GM10266 (cell line): ENCODE measurements at regions not wholly inside any gene's neighbourhood (a gene's known extent, or its start where the extent isn't known, plus 50 kb on each side); places are given as distances from the start of the nearest gene placed in this dataset.

Experiments
- DNase-seq: peaks from one replicate; pipeline ENCODE4 v3.0.0; 2012; ENCODE audit errors: extremely low spot score
- CTCF ChIP-seq: IDR thresholded peaks from 2 replicates; pipeline ENCODE4 v1.5.1; 2012; ENCODE audit warnings: mild to moderate bottlenecking, low read depth; ENCODE audit not compliant: control insufficient read depth, insufficient read depth; ENCODE audit errors: missing control alignments

GRCh38 chr7:47034180-47034579 lies 547.7 kb downstream of the TNS3 start:
- DNase-seq: no peak
- no peak for TF ChIP-seq CTCF

GRCh38 chr7:47032536-47032908 lies 549.4 kb downstream of the TNS3 start:
- no peak for TF ChIP-seq CTCF
- no peak for DNase-seq

GRCh38 chr7:47031786-47032535 lies 550.0 kb downstream of the TNS3 start:
- no peak for TF ChIP-seq CTCF
- DNase-seq: no peak

- TF ChIP-seq CTCF: no peak
- no peak for DNase-seq
These were observed 553.6 kb downstream of the TNS3 start for GRCh38 chr7:47028284-47028683.

- TF ChIP-seq CTCF: no peak
- DNase-seq: no peak
These were observed 554.1 kb downstream of the TNS3 start for GRCh38 chr7:47027695-47028240.

- DNase-seq: no peak
These were observed 555.0 kb downstream of the TNS3 start for GRCh38 chr7:47026780-47027361.

More at GRCh38 chr7:47026780-47027361, 555.0 kb downstream of the TNS3 start:
- TF ChIP-seq CTCF: no peak
